HEK293 (cell line): ENCODE measurements at regions not wholly inside any gene's neighbourhood (a gene's known extent, or its start where the extent isn't known, plus 50 kb on each side); places are given as distances from the start of the nearest gene placed in this dataset.

ENCODE experiments used
- ATF2 ChIP-seq: fragments of 450-650 bp; formaldehyde crosslinking; IDR thresholded peaks from 2 replicates; pipeline ENCODE4 v1.5.1; 2016; ENCODE audit warnings: missing biosample characterization, missing genetic modification characterization, low read depth
- CTCF ChIP-seq: fragments of 450-650 bp; formaldehyde crosslinking; IDR thresholded peaks from 2 replicates; pipeline ENCODE4 v1.5.1; 2016; ENCODE audit warnings: missing biosample characterization, missing genetic modification characterization
- KLF10 ChIP-seq: fragments of 450-650 bp; IDR thresholded peaks from 2 replicates; pipeline ENCODE4 v1.5.1; 2018; ENCODE audit warnings: missing biosample characterization, mild to moderate bottlenecking, missing genetic modification characterization
- MEIS1 ChIP-seq: sonication (generic); formaldehyde crosslinking; IDR thresholded peaks from 2 replicates; pipeline ENCODE4 v1.8.1; 2022; ENCODE audit warnings: missing genetic modification reagents, mild to moderate bottlenecking, borderline replicate concordance
- MYNN ChIP-seq: fragments of 450-650 bp; formaldehyde crosslinking; IDR thresholded peaks from 2 replicates; pipeline ENCODE4 v1.5.1; 2016; ENCODE audit warnings: missing biosample characterization, missing genetic modification characterization, borderline replicate concordance
- ZBTB11 ChIP-seq: fragments of 450-650 bp; formaldehyde crosslinking; conservative IDR thresholded peaks from 2 replicates; pipeline ENCODE4 v1.5.1; 2016; ENCODE audit warnings: low read depth, missing biosample characterization, missing genetic modification characterization
- ZBTB20 ChIP-seq: fragments of 450-650 bp; formaldehyde crosslinking; IDR thresholded peaks from 2 replicates; pipeline ENCODE4 v1.5.1; 2016; ENCODE audit warnings: missing biosample characterization, missing genetic modification characterization
- ZNF175 ChIP-seq: fragments of 450-650 bp; formaldehyde crosslinking; IDR thresholded peaks from 2 replicates; pipeline ENCODE4 v1.5.1; 2016; ENCODE audit warnings: missing biosample characterization, missing genetic modification characterization
- ZNF292 ChIP-seq: fragments of 450-650 bp; formaldehyde crosslinking; IDR thresholded peaks from 2 replicates; pipeline ENCODE4 v1.5.1; 2016; ENCODE audit warnings: low read depth, missing biosample characterization, missing genetic modification characterization, borderline replicate concordance
- ZNF362 ChIP-seq: fragments of 450-650 bp; formaldehyde crosslinking; IDR thresholded peaks from 2 replicates; pipeline ENCODE4 v1.5.1; 2016; ENCODE audit warnings: missing biosample characterization, missing genetic modification characterization
- ZNF571 ChIP-seq: fragments of 450-650 bp; formaldehyde crosslinking; IDR thresholded peaks from 2 replicates; pipeline ENCODE4 v1.5.0; 2017; ENCODE audit warnings: missing biosample characterization, missing genetic modification characterization
- ZNF626 ChIP-seq: fragments of 450-650 bp; sonication (Bioruptor Pico); formaldehyde crosslinking; IDR thresholded peaks from 2 replicates; pipeline ENCODE4 v1.5.1; 2018; ENCODE audit warnings: missing biosample characterization, missing genetic modification characterization, inconsistent platforms

GRCh38 chr10:84007482-84007881 is 131.8 kb upstream of the GHITM start:
- TF ChIP-seq ZBTB11 (tag by site-specific recombination) (no peak), ATF2 (tag by site-specific recombination) (no peak), KLF10 (no peak), ZNF292 (tag by site-specific recombination) (no peak), MEIS1 (CRISPR knock-in tag) (no peak), CTCF (tag by site-specific recombination) (no peak), ZNF626 (tag by site-specific recombination) (no peak), ZBTB20 (no peak), MYNN (no peak), ZNF571 (tag by site-specific recombination) (no peak), ZNF175 (tag by site-specific recombination) (no peak), ZNF362 (tag by site-specific recombination) (no peak)
